Fibroblast of the aortic adventitia (primary cell): ENCODE measurements at regions not wholly inside any gene's neighbourhood (a gene's known extent, or its start where the extent isn't known, plus 50 kb on each side); places are given as distances from the start of the nearest gene placed in this dataset.

Experiments
- DNase-seq: peaks from one replicate; pipeline ENCODE4 v3.0.0-alpha.2; 2010; ENCODE audit warnings: low read depth
- H3K4me3 ChIP-seq: 2 replicates; pipeline ENCODE4 v1.5.1; 2011; ENCODE audit warnings: low read depth, mild to moderate bottlenecking, control low read depth, low read length, moderate library complexity
- CTCF ChIP-seq: IDR thresholded peaks from 2 replicates; pipeline ENCODE4 v1.5.1; 2011; ENCODE audit warnings: mild to moderate bottlenecking, low read length, control low read depth, inconsistent platforms; ENCODE audit not compliant: insufficient read depth

- TF ChIP-seq CTCF = no peak
- H3K4me3 ChIP-seq = no peak overlapping the region
- DNase-seq = no peak
Observed at GRCh38 chr5:26278078-26278477, 760.3 kb downstream of the CDH9 start.

GRCh38 chr5:26259081-26259480 is 779.3 kb downstream of the CDH9 start:
- no peak for DNase-seq
- no peak overlapping the region for H3K4me3 ChIP-seq
- TF ChIP-seq CTCF = no peak

- no peak for DNase-seq
- TF ChIP-seq CTCF = no peak
- no peak overlapping the region for H3K4me3 ChIP-seq
Observed at GRCh38 chr5:26245321-26245720, 793.1 kb downstream of the CDH9 start.

GRCh38 chr5:26239588-26239987 is 798.8 kb downstream of the CDH9 start:
- H3K4me3 ChIP-seq = no peak overlapping the region
- DNase-seq = no peak
- TF ChIP-seq CTCF = no peak

- TF ChIP-seq CTCF = no peak
- no peak for DNase-seq
- no peak overlapping the region for H3K4me3 ChIP-seq
Observed at GRCh38 chr5:26237489-26237888, 800.9 kb downstream of the CDH9 start.

GRCh38 chr5:26236936-26237335 is 801.5 kb downstream of the CDH9 start:
- no peak for TF ChIP-seq CTCF
- no peak overlapping the region for H3K4me3 ChIP-seq
- no peak for DNase-seq

GRCh38 chr5:26232706-26233105 is 805.7 kb downstream of the CDH9 start:
- no peak for DNase-seq
- TF ChIP-seq CTCF = no peak
- H3K4me3 ChIP-seq = no peak overlapping the region
